Hepatocyte (in vitro differentiated cells): ENCODE measurements at regions not wholly inside any gene's neighbourhood (a gene's known extent, or its start where the extent isn't known, plus 50 kb on each side); places are given as distances from the start of the nearest gene placed in this dataset.
"Not testable (repeated sequence)": the region's sequence is repeated elsewhere in the genome, so short reads cannot be mapped to it uniquely, and the experiment has no call there.

Experiments
- EZH2 ChIP-seq: fragments of 200-600 bp; sonication (generic); IDR thresholded peaks from 2 replicates; pipeline ENCODE4 v1.6.1; 2016; ENCODE audit warnings: antibody characterized with exemption, mild to moderate bottlenecking, borderline replicate concordance
- EZH2phosphoT487 ChIP-seq: fragments of 200-600 bp; sonication (generic); IDR thresholded peaks from one replicate; pipeline ENCODE4 v1.6.1; 2018; ENCODE audit warnings: antibody characterized with exemption, mild to moderate bottlenecking, low read depth, moderate library complexity; ENCODE audit not compliant: unreplicated experiment, severe bottlenecking
- TF ChIP-seq, protein P1 (sequence below): fragments of 200-600 bp; sonication (generic); IDR thresholded peaks from 2 replicates; pipeline ENCODE4 v1.5.1; 2016; ENCODE audit warnings: antibody characterized with exemption, mild to moderate bottlenecking; ENCODE audit not compliant: poor library complexity

DNA sequence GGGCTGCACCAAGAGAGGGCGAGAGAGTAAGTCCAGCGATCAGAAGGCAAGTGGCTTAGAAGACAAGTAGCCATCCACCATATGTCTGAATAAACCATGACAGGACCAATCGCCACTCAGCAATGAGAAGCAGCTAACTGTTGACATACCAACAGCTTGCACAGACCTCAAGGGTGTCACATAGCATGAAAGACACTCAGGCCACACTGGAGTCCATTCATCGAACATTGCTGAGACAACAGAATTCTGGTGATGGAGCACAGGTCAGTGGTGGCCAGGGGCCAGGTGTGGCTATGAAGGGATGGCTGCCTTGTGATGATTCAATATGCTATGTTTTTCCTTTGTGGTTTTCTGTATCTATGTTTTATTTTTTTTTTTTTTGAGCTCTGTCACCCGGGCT, 236.2 kb upstream of the FRG2C start:
- TF ChIP-seq, protein P1, sequence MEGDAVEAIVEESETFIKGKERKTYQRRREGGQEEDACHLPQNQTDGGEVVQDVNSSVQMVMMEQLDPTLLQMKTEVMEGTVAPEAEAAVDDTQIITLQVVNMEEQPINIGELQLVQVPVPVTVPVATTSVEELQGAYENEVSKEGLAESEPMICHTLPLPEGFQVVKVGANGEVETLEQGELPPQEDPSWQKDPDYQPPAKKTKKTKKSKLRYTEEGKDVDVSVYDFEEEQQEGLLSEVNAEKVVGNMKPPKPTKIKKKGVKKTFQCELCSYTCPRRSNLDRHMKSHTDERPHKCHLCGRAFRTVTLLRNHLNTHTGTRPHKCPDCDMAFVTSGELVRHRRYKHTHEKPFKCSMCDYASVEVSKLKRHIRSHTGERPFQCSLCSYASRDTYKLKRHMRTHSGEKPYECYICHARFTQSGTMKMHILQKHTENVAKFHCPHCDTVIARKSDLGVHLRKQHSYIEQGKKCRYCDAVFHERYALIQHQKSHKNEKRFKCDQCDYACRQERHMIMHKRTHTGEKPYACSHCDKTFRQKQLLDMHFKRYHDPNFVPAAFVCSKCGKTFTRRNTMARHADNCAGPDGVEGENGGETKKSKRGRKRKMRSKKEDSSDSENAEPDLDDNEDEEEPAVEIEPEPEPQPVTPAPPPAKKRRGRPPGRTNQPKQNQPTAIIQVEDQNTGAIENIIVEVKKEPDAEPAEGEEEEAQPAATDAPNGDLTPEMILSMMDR: not testable (repeated sequence)
- TF ChIP-seq EZH2phosphoT487, EZH2: not testable (repeated sequence)
